Hepatocyte (in vitro differentiated cells): ENCODE measurements at regions not wholly inside any gene's neighbourhood (a gene's known extent, or its start where the extent isn't known, plus 50 kb on each side); places are given as distances from the start of the nearest gene placed in this dataset.

ENCODE experiments used
- DNase-seq: peaks from one replicate; pipeline ENCODE4 v3.0.0-alpha.2; 2016; ENCODE audit warnings: low spot score
- H2AFZ ChIP-seq: fragments of 200-600 bp; sonication (generic); 2 replicates; pipeline ENCODE4 v1.6.0; 2016; ENCODE audit warnings: antibody characterized with exemption, mild to moderate bottlenecking
- H3K27ac ChIP-seq: fragments of 200-600 bp; sonication (generic); 2 replicates; pipeline ENCODE4 v1.5.1; 2016; ENCODE audit warnings: mild to moderate bottlenecking
- H3K27me3 ChIP-seq: fragments of 200-600 bp; sonication (generic); 2 replicates; pipeline ENCODE4 v1.6.1; 2016
- H3K36me3 ChIP-seq: fragments of 200-600 bp; sonication (generic); replicated peaks from 2 replicates; pipeline ENCODE4 v1.5.1; 2016; ENCODE audit warnings: low read depth; ENCODE audit not compliant: insufficient read depth
- H3K4me1 ChIP-seq: fragments of 200-600 bp; sonication (generic); 2 replicates; pipeline ENCODE4 v1.5.1; 2016; ENCODE audit warnings: mild to moderate bottlenecking, moderate library complexity; ENCODE audit not compliant: insufficient read depth
- H3K4me2 ChIP-seq: fragments of 200-600 bp; sonication (generic); 2 replicates; pipeline ENCODE4 v1.6.0; 2016
- H3K4me3 ChIP-seq: fragments of 200-600 bp; sonication (generic); 2 replicates; pipeline ENCODE4 v1.5.1; 2016; ENCODE audit warnings: mild to moderate bottlenecking
- H3K79me2 ChIP-seq: fragments of 200-600 bp; sonication (generic); 2 replicates; pipeline ENCODE4 v1.6.0; 2017; ENCODE audit warnings: mild to moderate bottlenecking
- H3K9me2 ChIP-seq: fragments of 200-600 bp; sonication (generic); replicated peaks from 2 replicates; pipeline ENCODE4 v1.6.0; 2017; ENCODE audit warnings: mild to moderate bottlenecking; ENCODE audit not compliant: insufficient read depth
- H3K9me3 ChIP-seq: fragments of 200-600 bp; sonication (generic); 2 replicates; pipeline ENCODE4 v1.5.1; 2016; ENCODE audit warnings: low read depth, mild to moderate bottlenecking
- H4K20me1 ChIP-seq: fragments of 200-600 bp; sonication (generic); 2 replicates; pipeline ENCODE4 v1.6.0; 2016; ENCODE audit warnings: mild to moderate bottlenecking; ENCODE audit not compliant: insufficient read depth, poor library complexity, severe bottlenecking
- CTCF ChIP-seq: fragments of 200-600 bp; sonication (generic); IDR thresholded peaks from 2 replicates; pipeline ENCODE4 v1.5.1; 2016; ENCODE audit warnings: antibody characterized with exemption, mild to moderate bottlenecking; ENCODE audit not compliant: poor library complexity
- EZH2 ChIP-seq: fragments of 200-600 bp; sonication (generic); IDR thresholded peaks from 2 replicates; pipeline ENCODE4 v1.6.1; 2016; ENCODE audit warnings: antibody characterized with exemption, mild to moderate bottlenecking, borderline replicate concordance
- EZH2phosphoT487 ChIP-seq: fragments of 200-600 bp; sonication (generic); IDR thresholded peaks from one replicate; pipeline ENCODE4 v1.6.1; 2018; ENCODE audit warnings: antibody characterized with exemption, mild to moderate bottlenecking, low read depth, moderate library complexity; ENCODE audit not compliant: unreplicated experiment, severe bottlenecking
- WGBS: methylation state at CpG from one replicate; pipeline ENCODE4 v1.1.6; 2016; ENCODE audit warnings: low lambda C conversion rate; ENCODE audit errors: missing lambda C conversion rate; 5-methylcytosine and 5-hydroxymethylcytosine counted together

DNA sequence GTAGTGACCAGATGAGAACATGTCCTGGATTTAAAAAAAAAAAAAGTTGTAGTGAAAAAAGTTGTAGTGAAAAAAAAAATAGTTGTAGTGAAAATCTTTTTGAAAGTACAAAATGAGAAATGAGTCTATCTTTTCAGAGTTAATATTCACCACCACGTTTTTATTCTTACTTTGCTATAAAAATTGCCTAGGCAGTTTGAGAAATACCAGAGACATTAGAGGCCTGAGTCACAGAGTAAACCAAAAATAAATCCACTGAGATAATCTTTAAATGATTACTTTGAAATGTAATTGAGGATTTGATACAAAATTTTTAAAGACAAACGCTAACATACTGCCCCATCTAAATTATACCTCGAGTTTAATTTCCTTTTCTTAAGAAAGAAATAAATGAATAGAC lies 101.2 kb upstream of the TIAM2 start:
- TF ChIP-seq EZH2 (no peak), EZH2phosphoT487 (no peak), CTCF (no peak)
- H4K20me1 ChIP-seq: no peaks in the 10 kb centered on the region
- H3K36me3 ChIP-seq: no peaks in the 10 kb centered on the region
- H3K9me3 ChIP-seq: no peaks in the 10 kb centered on the region
- no peak overlapping the region for H2AFZ ChIP-seq
- no peaks in the 10 kb centered on the region for H3K9me2 ChIP-seq
- H3K4me2 ChIP-seq: no peak overlapping the region
- H3K79me2 ChIP-seq: no peaks in the 10 kb centered on the region
- H3K27me3 ChIP-seq: no peaks in the 10 kb centered on the region
- no peak overlapping the region for H3K4me3 ChIP-seq
- H3K27ac ChIP-seq: no peak overlapping the region
- WGBS: 62% methylated on average over 3 of the region's 3 CpGs
- no peak for DNase-seq
- H3K4me1 ChIP-seq: peaks cover 3% of the 10 kb centered on the region

GRCh38 chr6:154894902-154895301 lies 100.2 kb upstream of the TIAM2 start:
- no peaks in the 10 kb centered on the region for H3K9me3 ChIP-seq
- WGBS: 97% methylated on average over 4 of the region's 4 CpGs
- H3K79me2 ChIP-seq: no peaks in the 10 kb centered on the region
- H3K36me3 ChIP-seq: no peaks in the 10 kb centered on the region
- TF ChIP-seq EZH2 (no peak), EZH2phosphoT487 (no peak), CTCF (no peak)
- no peak overlapping the region for H3K4me2 ChIP-seq
- H3K27me3 ChIP-seq: no peaks in the 10 kb centered on the region
- DNase-seq: no peak
- H3K27ac ChIP-seq: no peak overlapping the region
- no peaks in the 10 kb centered on the region for H3K9me2 ChIP-seq
- H3K4me1 ChIP-seq: peaks cover 3% of the 10 kb centered on the region
- no peak overlapping the region for H3K4me3 ChIP-seq
- H2AFZ ChIP-seq: no peak overlapping the region
- H4K20me1 ChIP-seq: no peaks in the 10 kb centered on the region

- no peak for TF ChIP-seq EZH2
- TF ChIP-seq CTCF: no peak
- no peak for TF ChIP-seq EZH2phosphoT487
- H3K4me1 ChIP-seq: peaks cover 3% of the 10 kb centered on the region
- H3K9me3 ChIP-seq: no peaks in the 10 kb centered on the region
- no peaks in the 10 kb centered on the region for H3K79me2 ChIP-seq
- no peaks in the 10 kb centered on the region for H4K20me1 ChIP-seq
- no peaks in the 10 kb centered on the region for H3K36me3 ChIP-seq
- H3K9me2 ChIP-seq: no peaks in the 10 kb centered on the region
- H3K27ac ChIP-seq: no peak overlapping the region
- H3K4me3 ChIP-seq: no peak overlapping the region
- WGBS: 95% methylated on average over 6 of the region's 6 CpGs
- H3K27me3 ChIP-seq: no peaks in the 10 kb centered on the region
- H2AFZ ChIP-seq: no peak overlapping the region
- no peak overlapping the region for H3K4me2 ChIP-seq
- no peak for DNase-seq
These were observed 99.3 kb upstream of the TIAM2 start for GRCh38 chr6:154895841-154896240.

GRCh38 chr6:154898821-154899220 lies 96.3 kb upstream of the TIAM2 start:
- no peaks in the 10 kb centered on the region for H3K36me3 ChIP-seq
- H3K4me3 ChIP-seq: no peak overlapping the region
- no peak for TF ChIP-seq EZH2phosphoT487
- no peak for TF ChIP-seq EZH2
- TF ChIP-seq CTCF: no peak
- H4K20me1 ChIP-seq: no peaks in the 10 kb centered on the region
- no peaks in the 10 kb centered on the region for H3K79me2 ChIP-seq
- no peak overlapping the region for H3K27ac ChIP-seq
- H2AFZ ChIP-seq: no peak overlapping the region
- H3K27me3 ChIP-seq: no peaks in the 10 kb centered on the region
- 98% methylated on average over 4 of the region's 4 CpGs for WGBS
- no peak overlapping the region for H3K4me2 ChIP-seq
- no peaks in the 10 kb centered on the region for H3K9me2 ChIP-seq
- DNase-seq: no peak
- H3K9me3 ChIP-seq: no peaks in the 10 kb centered on the region
- no peaks in the 10 kb centered on the region for H3K4me1 ChIP-seq
